Loucy (cell line): ENCODE measurements at regions not wholly inside any gene's neighbourhood (a gene's known extent, or its start where the extent isn't known, plus 50 kb on each side); places are given as distances from the start of the nearest gene placed in this dataset.

ENCODE experiments used
- H2AFZ ChIP-seq: fragments of 200-600 bp; sonication (generic); 2 replicates; pipeline ENCODE4 v1.6.0; 2016; ENCODE audit warnings: antibody characterized with exemption, mild to moderate bottlenecking, low read length, moderate library complexity
- H3F3A ChIP-seq: fragments of 200-600 bp; 2 replicates; pipeline ENCODE4 v1.6.0; 2016; ENCODE audit warnings: antibody characterized with exemption, low read depth, mild to moderate bottlenecking
- H3K27me3 ChIP-seq: fragments of 200-600 bp; sonication (generic); 2 replicates; pipeline ENCODE4 v1.6.1; 2014; ENCODE audit warnings: low read length, mild to moderate bottlenecking; ENCODE audit not compliant: insufficient read depth, poor library complexity, severe bottlenecking
- H3K36me3 ChIP-seq: fragments of 200-600 bp; sonication (generic); 2 replicates; pipeline ENCODE4 v1.6.1; 2016; ENCODE audit warnings: low read length; ENCODE audit not compliant: insufficient read depth
- H3K4me1 ChIP-seq: fragments of 200-600 bp; sonication (generic); 2 replicates; pipeline ENCODE4 v1.5.1; 2014; ENCODE audit warnings: low read length, mild to moderate bottlenecking; ENCODE audit not compliant: insufficient read depth, poor library complexity, severe bottlenecking
- H3K4me2 ChIP-seq: fragments of 200-600 bp; sonication (generic); 2 replicates; pipeline ENCODE4 v1.6.0; 2014; ENCODE audit warnings: antibody characterized with exemption, low read length, low read depth, mild to moderate bottlenecking; ENCODE audit not compliant: poor library complexity, severe bottlenecking
- H3K4me3 ChIP-seq: fragments of 200-600 bp; sonication (generic); 2 replicates; pipeline ENCODE4 v1.5.1; 2014; ENCODE audit warnings: low read length, mild to moderate bottlenecking, mixed read lengths; ENCODE audit not compliant: poor library complexity, severe bottlenecking
- H3K79me2 ChIP-seq: fragments of 200-600 bp; sonication (generic); 2 replicates; pipeline ENCODE4 v1.6.1; 2014; ENCODE audit warnings: low read length; ENCODE audit not compliant: insufficient read depth
- H3K9ac ChIP-seq: fragments of 200-600 bp; sonication (generic); 2 replicates; pipeline ENCODE4 v1.6.0; 2014; ENCODE audit warnings: mild to moderate bottlenecking, low read depth, low read length, moderate library complexity; ENCODE audit not compliant: poor library complexity, severe bottlenecking
- H3K9me2 ChIP-seq: fragments of 200-600 bp; sonication (generic); replicated peaks from 2 replicates; pipeline ENCODE4 v1.6.1; 2016; ENCODE audit warnings: low read depth, low read length, mixed read lengths
- H3K9me3 ChIP-seq: fragments of 200-600 bp; sonication (generic); 2 replicates; pipeline ENCODE4 v1.6.1; 2014; ENCODE audit warnings: mild to moderate bottlenecking, antibody characterized with exemption, low read length, low read depth; ENCODE audit not compliant: insufficient read depth
- H4K20me1 ChIP-seq: fragments of 200-600 bp; sonication (generic); 2 replicates; pipeline ENCODE4 v1.6.0; 2014; ENCODE audit warnings: antibody characterized with exemption, low read length, mild to moderate bottlenecking; ENCODE audit not compliant: insufficient read depth, poor library complexity, severe bottlenecking
- EZH2phosphoT487 ChIP-seq: fragments of 200-600 bp; IDR thresholded peaks from 2 replicates; pipeline ENCODE4 v1.6.1; 2018; ENCODE audit warnings: antibody characterized with exemption, mild to moderate bottlenecking, moderate library complexity, borderline replicate concordance
- TF ChIP-seq, protein P1 (sequence below): fragments of 200-600 bp; sonication (generic); conservative IDR thresholded peaks from 2 replicates; pipeline ENCODE4 v1.5.1; 2014; ENCODE audit warnings: mild to moderate bottlenecking, antibody characterized with exemption, low read length

DNA sequence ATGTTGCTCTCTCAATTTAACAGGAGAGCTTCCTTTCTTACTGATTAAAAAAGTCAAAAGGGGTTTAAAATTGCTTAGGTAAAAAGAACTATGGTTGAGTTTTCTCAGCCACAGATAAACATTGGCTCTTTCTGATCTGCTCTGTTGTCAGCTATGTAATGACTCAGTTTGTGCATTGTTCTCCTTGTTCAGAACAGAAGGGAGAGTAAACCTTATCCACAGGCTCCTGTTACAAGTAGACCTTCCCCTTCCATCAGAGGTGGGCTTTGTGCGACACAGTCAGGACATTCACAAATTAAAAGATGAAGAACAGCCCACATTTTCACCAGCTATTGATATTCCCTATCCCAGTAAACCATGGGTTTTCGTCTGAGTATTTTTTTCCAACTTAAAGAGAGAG, 236.3 kb upstream of the SEMA6A start:
- H3K9ac ChIP-seq = no peak overlapping the region
- H3K36me3 ChIP-seq = no peaks in the 10 kb centered on the region
- TF ChIP-seq EZH2phosphoT487 = no peak
- TF ChIP-seq, protein P1, sequence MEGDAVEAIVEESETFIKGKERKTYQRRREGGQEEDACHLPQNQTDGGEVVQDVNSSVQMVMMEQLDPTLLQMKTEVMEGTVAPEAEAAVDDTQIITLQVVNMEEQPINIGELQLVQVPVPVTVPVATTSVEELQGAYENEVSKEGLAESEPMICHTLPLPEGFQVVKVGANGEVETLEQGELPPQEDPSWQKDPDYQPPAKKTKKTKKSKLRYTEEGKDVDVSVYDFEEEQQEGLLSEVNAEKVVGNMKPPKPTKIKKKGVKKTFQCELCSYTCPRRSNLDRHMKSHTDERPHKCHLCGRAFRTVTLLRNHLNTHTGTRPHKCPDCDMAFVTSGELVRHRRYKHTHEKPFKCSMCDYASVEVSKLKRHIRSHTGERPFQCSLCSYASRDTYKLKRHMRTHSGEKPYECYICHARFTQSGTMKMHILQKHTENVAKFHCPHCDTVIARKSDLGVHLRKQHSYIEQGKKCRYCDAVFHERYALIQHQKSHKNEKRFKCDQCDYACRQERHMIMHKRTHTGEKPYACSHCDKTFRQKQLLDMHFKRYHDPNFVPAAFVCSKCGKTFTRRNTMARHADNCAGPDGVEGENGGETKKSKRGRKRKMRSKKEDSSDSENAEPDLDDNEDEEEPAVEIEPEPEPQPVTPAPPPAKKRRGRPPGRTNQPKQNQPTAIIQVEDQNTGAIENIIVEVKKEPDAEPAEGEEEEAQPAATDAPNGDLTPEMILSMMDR = no peak
- no peaks in the 10 kb centered on the region for H4K20me1 ChIP-seq
- no peaks in the 10 kb centered on the region for H3K27me3 ChIP-seq
- no peak overlapping the region for H3K4me3 ChIP-seq
- H3K4me1 ChIP-seq = no peaks in the 10 kb centered on the region
- no peak overlapping the region for H3K4me2 ChIP-seq
- H3K79me2 ChIP-seq = no peaks in the 10 kb centered on the region
- no peaks in the 10 kb centered on the region for H3K9me2 ChIP-seq
- H3K9me3 ChIP-seq = no peaks in the 10 kb centered on the region
- H3F3A ChIP-seq = no peaks in the 10 kb centered on the region
- H2AFZ ChIP-seq = no peak overlapping the region

DNA sequence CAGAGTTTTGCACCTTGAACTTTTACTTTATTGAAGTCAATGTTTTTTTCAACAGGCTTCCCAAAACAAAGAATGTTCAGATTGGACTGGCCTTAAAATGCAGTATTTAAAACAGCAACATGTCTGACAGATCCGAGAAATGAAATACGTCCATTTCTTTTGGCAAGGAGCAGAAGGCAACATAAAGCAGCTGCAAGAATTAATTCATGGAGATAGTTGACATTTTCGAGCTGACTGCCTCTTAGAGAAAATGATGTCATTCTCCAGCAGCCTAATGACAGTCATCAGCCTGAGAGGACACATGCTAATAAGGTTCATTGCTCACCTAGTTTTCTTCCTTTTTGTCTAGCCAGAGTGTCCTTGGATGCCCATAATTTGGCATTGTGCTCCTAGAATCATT, 232.2 kb upstream of the SEMA6A start:
- no peaks in the 10 kb centered on the region for H3K9me2 ChIP-seq
- no peaks in the 10 kb centered on the region for H3F3A ChIP-seq
- H4K20me1 ChIP-seq = no peaks in the 10 kb centered on the region
- H3K4me3 ChIP-seq = no peak overlapping the region
- no peak overlapping the region for H2AFZ ChIP-seq
- TF ChIP-seq, protein P1 = no peak
- no peak for TF ChIP-seq EZH2phosphoT487
- no peaks in the 10 kb centered on the region for H3K27me3 ChIP-seq
- no peaks in the 10 kb centered on the region for H3K36me3 ChIP-seq
- H3K4me1 ChIP-seq = no peaks in the 10 kb centered on the region
- H3K9ac ChIP-seq = no peak overlapping the region
- no peak overlapping the region for H3K4me2 ChIP-seq
- H3K79me2 ChIP-seq = no peaks in the 10 kb centered on the region
- no peaks in the 10 kb centered on the region for H3K9me3 ChIP-seq

DNA sequence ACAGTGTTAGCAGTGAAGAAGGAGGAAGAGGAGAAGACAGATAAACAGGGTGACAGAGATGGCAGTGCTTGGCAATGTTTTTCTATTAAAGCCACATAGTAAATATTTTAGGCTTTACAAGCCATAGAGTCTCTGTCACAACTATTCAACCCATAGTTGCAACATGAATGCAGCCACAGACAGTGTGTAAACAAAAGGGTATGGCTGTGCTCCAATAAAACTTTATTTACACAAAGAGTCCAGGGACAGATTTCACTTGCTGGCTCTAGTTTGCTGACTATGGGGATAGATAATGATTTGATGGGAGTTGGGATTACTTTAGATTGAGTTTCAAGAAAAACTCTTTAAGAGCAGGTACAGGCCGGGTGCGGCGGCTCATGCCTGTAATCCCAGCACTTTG, 224.8 kb upstream of the SEMA6A start:
- Histone ChIP-seq H3K4me2 (no peak overlapping the region), H3K27me3 (no peaks in the 10 kb centered on the region), H3K4me3 (no peak overlapping the region), H4K20me1 (no peaks in the 10 kb centered on the region), H3K4me1 (no peaks in the 10 kb centered on the region), H3F3A (no peaks in the 10 kb centered on the region), H3K9me2 (no peaks in the 10 kb centered on the region), H3K9me3 (no peaks in the 10 kb centered on the region), H3K36me3 (no peaks in the 10 kb centered on the region), H2AFZ (no peak overlapping the region), H3K79me2 (no peaks in the 10 kb centered on the region), H3K9ac (no peak overlapping the region)
- TF ChIP-seq EZH2phosphoT487 = no peak
- TF ChIP-seq, protein P1 = no peak
